Peyer's patch (tissue), 4 donors: ENCODE measurements at regions not wholly inside any gene's neighbourhood (a gene's known extent, or its start where the extent isn't known, plus 50 kb on each side); places are given as distances from the start of the nearest gene placed in this dataset.

Experiments used
- CTCF ChIP-seq, 6 experiments: fragments of 450-650 bp in 4 of 6; fragments of 200-600 bp in 2 of 6; sonication (generic) in 1 of 6; IDR thresholded peaks; one replicate each; pipeline ENCODE4 v1.5.1; 2017 to 2019; ENCODE audit warnings: antibody characterized with exemption in 6 of 6, mild to moderate bottlenecking in 3 of 6, moderate library complexity in 1 of 6
- POLR2A ChIP-seq, 2 donors: fragments of 450-650 bp; IDR thresholded peaks; one replicate each; pipeline ENCODE4 v1.5.1; 2017; ENCODE audit warnings: antibody characterized with exemption in 2 of 2, mild to moderate bottlenecking in 2 of 2, moderate library complexity in 2 of 2

GRCh38 chr1:112143871-112144441 is 154.5 kb upstream of the KCND3 start:
- TF ChIP-seq POLR2A (IDR thresholded peaks at IDR 0.05) (no peak), CTCF (IDR thresholded peaks at IDR 0.05) (no peak)
